ENCODE measurements at regions not wholly inside any gene's neighbourhood (a gene's known extent, or its start where the extent isn't known, plus 50 kb on each side); places are given as distances from the start of the nearest gene placed in this dataset.

GRCh38 chr13:59441596-59442280 lies 722.0 kb downstream of the DIAPH3 start:
- DNase-seq, result no peak

- DNase-seq, result no peak
Observed at GRCh38 chr13:59442461-59442860, 721.3 kb downstream of the DIAPH3 start.

DNA sequence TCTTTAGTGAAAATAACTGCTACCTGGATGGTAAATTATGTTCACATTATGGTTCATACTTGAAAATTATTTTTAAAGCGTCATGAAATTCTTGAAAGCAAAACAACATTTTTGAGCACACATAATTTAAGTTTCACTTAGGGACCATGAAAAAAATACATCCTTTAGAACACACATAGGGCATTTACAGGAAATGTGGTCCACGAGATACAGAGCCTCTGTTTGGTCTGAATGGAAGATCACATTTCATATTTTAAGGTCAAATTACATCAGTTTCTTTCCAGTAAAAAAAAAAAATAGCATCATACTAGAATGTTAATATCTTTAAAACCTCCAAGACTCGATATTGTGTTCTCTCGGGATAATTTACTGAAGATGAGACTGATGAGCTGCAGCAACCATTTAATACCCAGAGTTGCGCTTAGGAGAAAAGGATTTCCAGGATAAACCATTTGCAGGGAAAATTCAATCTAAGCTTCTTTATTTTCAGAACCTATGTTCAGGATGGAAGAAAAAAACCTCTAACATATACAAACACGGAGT lies 720.7 kb downstream of the DIAPH3 start:
- DNase-seq, result no peak

DNA sequence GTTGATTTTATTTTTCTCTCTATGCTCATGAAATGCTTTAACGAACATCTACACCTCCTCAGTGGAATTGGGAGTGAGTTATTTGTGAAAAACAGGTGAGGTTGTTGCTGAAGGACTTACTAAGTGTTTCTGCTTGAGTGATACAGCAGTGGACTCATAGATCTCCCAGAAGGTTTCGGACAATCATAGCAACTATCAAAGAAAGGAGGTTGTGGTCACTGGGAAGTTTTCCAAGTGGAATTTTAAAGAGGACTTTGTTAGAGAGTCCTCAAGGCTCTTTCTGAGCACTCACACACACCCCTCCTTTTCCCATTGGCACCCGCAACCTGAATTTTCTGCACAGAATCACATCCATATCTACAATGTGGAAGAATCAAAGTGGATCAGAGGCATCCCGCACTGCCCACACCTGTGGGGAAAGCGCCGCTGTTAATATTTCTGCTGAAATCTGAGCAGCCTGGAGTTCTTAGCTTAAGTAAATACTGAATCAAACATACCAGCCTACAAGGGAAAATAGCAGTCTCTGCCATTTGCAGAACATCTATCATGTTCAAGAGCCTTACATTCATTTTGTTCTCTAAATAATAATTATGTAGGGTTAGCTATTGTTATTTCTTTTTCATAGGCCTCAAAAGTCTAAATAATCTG lies 719.4 kb downstream of the DIAPH3 start:
- no peak for DNase-seq

GRCh38 chr13:59445812-59446211 lies 717.9 kb downstream of the DIAPH3 start:
- no peak for DNase-seq

GRCh38 chr13:59446391-59446790 lies 717.3 kb downstream of the DIAPH3 start:
- DNase-seq, result no peak

DNA sequence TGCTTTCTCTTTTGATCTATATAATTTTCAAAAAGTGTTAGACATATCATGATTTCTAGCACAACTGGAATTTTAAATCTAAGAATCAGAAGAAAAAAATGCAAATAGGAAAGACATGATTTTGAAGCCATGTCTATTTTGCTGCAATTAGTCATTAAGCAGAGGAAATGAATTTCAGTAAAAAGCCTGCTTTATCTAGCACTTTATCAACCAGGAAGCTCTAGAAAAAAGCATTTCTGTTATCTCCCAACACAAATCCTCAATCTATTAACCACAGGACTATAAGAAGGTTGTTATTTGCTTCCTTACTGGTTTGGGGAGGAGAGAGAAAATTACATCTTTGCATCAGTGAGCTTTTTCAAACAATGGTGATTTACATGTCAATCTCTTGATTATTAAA lies 716.7 kb downstream of the DIAPH3 start:
- DNase-seq, result no peak

DNA sequence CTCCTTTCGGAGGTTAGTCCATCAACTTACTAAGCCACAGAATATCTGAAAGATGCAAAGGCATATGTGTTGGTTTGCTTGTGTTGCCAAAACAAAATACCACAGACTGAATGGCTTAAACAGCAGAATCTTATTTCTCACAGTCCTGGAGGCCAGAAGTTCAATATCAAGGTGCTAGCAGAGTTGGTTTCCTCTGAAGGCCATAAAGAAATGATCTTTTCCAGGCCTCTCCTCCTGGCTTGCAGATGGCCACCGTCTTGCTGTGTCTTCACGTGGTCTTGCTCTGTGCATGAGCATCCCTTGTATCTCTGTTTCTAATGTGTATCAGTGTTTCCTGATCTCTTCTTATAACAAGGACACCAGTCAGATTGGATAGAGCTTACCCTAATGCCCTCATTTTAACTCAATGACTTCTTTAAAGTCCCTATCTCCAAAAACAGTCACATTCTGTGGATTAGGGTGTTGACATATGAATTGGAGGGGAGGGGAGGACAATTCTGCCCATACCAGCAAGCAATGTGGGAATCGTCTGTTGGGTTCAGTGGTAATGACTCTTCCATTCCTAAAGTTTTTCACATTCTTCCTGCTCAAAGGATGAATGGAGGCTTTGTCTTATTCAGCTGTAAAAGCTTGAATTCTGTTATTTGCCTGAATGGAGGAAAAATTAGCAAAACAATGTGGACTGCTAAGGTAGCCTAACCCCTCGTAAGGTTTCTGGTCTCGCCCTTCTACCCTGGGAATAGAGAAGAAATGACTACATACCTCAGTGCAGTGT lies 715.7 kb downstream of the DIAPH3 start:
- DNase-seq, result no peak

GRCh38 chr13:59449750-59450149 lies 714.0 kb downstream of the DIAPH3 start:
- DNase-seq, result no peak

DNA sequence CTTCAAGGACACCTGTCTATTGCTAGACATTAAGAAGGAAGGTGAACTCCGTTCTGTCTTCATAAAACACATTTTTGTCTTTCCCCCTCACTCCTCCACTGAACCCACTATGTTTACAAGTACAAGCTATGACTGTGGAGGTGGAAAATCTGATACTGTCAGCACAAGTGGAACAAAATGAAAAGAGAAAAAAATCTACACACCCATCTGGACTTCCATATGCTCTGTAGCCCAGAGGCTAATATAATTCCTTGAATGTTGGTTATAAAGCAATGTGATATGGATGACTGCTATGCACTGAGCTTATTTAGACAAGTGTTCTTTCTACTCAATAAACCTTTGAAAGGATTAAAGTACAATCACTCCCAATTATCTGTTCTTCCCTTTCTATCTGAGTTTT lies 713.5 kb downstream of the DIAPH3 start:
- DNase-seq, result no peak

DNA sequence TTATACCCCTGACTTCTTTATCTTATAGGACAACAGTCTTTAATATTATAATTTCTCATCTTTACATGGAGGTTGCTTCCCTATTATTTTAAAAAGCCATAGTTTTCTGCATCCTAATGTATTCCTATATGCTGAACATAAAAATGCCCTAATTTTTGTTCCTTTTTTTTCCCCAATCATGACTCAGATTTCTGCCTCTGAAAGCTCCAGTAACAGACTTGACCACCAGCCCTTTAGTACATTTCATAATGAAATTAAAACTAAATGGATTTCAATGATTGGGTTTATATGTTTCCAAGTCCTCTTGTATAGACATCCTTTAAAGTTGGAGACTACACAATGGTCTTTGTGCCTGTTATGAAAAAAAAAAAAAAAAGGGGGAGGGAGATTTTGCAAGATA lies 712.5 kb downstream of the DIAPH3 start:
- DNase-seq, result no peak

GRCh38 chr13:59452189-59452890 lies 711.4 kb downstream of the DIAPH3 start:
- peak; percentile 29 for DNase-seq

- DNase-seq, result no peak
Observed at GRCh38 chr13:59458908-59459579, 704.7 kb downstream of the DIAPH3 start.

DNA sequence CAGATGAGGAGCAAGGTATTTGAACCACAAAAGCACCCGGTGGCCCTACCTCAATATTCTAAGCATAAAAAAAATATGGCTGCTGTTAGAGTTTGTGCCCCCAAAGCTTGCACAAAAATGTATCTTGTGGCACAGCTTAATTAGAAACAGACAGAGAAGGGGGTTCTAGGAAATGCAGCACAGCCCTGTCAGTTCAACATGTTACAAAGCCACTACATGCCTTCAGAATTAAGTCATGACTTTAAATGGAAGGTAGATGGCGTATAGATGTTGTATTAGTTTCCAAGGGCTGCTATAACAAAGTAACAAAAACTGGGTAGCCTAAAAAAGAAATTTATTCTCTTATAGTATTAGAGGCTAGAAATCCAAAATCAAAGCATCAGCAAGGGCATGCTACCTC lies 703.8 kb downstream of the DIAPH3 start:
- no peak for DNase-seq

DNA sequence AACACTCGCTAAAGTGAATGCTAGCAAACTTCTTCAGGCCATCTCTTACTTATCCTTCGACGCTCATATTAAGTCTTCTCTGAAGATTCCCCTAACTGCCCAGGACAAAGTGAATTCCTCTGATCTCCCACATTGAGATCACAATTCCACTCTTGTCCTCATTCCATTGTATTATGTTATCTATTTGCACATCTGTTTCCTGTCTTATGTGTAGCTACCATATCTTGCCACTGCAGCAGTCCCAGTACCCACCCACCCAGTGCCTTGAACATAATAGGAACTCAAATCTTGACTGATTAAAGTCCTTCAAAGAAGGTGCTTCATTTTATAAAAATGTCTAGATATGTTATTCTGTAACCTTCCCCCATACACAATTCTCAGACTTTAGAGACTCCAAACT lies 702.3 kb downstream of the DIAPH3 start:
- DNase-seq, result no peak

DNA sequence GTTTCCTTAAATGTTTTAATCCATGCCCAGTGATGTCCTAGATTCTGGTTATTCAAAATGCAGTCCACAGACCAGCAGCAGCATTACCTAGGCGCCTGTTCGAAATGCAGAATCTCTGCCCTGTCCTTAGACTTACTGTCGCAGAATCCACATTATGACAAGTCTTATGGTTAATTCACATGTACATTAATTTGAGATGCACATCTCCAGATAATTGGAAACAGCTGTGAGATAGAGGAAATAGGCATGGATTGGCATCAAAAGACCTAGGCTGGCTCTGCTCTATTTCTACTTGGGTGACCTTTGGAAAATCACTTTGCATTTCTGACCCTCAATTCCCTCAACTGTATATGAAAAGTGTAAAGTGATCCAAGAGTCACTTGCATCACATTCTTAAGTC lies 700.7 kb downstream of the DIAPH3 start:
- DNase-seq, result no peak

- no peak for DNase-seq
Observed at GRCh38 chr13:59464926-59465325, 698.8 kb downstream of the DIAPH3 start.

DNA sequence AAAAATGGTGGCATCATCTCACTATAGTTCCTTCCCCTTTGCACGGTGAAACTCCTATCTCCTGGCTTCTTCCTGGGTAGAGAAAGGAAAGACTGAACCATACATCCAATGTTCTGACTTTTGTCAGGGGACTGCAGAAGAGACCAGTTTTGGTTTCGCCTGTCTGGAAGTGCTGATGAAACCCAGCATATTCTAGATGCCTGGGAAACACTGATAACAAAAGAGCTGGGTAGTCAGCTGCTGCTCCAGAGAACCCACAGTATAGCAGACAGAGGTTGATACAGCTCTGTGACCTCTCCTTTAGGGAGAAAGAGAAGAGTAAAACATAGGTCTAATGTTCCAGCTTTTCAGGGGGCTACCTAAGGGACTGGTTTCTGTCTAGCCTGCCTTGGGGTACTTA lies 695.3 kb downstream of the DIAPH3 start:
- DNase-seq, result no peak

- no peak for DNase-seq
Observed at GRCh38 chr13:59471106-59471505, 692.6 kb downstream of the DIAPH3 start.

- no peak for DNase-seq
Observed at GRCh38 chr13:59472134-59472533, 691.6 kb downstream of the DIAPH3 start.

DNA sequence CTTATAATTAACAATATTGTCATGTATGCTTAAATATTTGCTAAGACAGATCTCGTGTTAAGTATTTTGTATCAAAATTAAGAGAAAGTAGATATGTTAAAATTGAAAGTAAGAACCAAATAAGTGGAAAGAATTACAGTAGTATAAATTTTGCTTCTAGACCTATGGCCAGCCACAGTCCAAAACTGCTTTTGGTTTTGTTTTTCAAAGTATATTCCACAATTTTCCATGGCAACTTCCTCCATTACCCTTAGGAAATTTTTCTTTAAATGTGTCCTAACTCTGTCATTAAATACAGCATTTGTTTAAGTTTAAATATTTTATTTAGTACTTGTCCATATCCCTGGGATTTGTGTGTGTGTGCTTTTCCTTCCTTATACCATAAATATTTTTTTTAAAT lies 689.0 kb downstream of the DIAPH3 start:
- no peak for DNase-seq

GRCh38 chr13:59475911-59476310 lies 687.8 kb downstream of the DIAPH3 start:
- DNase-seq, result no peak

DNA sequence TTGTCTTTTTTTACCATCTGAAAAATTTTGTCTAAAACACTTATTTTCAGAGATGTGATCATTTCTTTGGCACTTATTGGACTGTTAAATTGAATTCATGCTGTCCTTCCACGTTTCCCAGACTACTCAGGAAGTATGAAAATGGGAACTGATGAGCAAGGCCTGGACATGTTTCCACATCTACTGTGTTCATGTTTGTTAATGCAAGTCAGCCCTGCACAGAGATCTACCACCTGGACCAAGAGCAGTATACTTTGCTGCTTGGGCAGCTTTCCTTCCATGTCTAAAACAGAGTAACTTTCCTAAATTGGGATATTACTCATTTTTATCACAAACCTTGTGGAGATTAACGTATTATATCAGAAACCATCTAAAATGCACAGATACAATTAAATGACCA lies 687.4 kb downstream of the DIAPH3 start:
- no peak for DNase-seq

Measured in right hindlimb (tissue), 1 donor.